Sigmoid colon (tissue), 6 donors: ENCODE measurements at regions not wholly inside any gene's neighbourhood (a gene's known extent, or its start where the extent isn't known, plus 50 kb on each side); places are given as distances from the start of the nearest gene placed in this dataset.

ENCODE experiments used
- DNase-seq: peaks from one replicate; pipeline ENCODE4 v3.0.0-alpha.2; 2019
- H3K27ac ChIP-seq, 4 donors: fragments of 200-600 bp; sonication (generic); one replicate each; pipeline ENCODE4 v1.5.1; 2016 to 2019; ENCODE audit warnings: mild to moderate bottlenecking in 1 of 4
- H3K27me3 ChIP-seq, 3 donors: fragments of 200-600 bp; sonication (generic); one replicate each; pipeline ENCODE4 v1.5.1; 2019; ENCODE audit warnings: mild to moderate bottlenecking in 1 of 3
- H3K36me3 ChIP-seq, 4 donors: fragments of 200-600 bp; sonication (generic); one replicate each; pipeline ENCODE4 v1.5.1; 2016 to 2019
- H3K4me1 ChIP-seq, 4 donors: fragments of 200-600 bp; sonication (generic); one replicate each; pipeline ENCODE4 v1.5.1; 2017 to 2019
- H3K4me3 ChIP-seq, 4 donors: fragments of 200-600 bp; sonication (generic); one replicate each; pipeline ENCODE4 v1.5.1; 2017 to 2019; ENCODE audit warnings: mild to moderate bottlenecking in 2 of 4, moderate library complexity in 1 of 4
- H3K9me3 ChIP-seq, 4 donors: fragments of 200-600 bp in 3 of 4; sonication (generic) in 3 of 4; one replicate each; pipeline versions ENCODE4 v1.5.1 to v1.6.1; 2013 to 2019
- EP300 ChIP-seq, 4 donors: sonication (generic); formaldehyde crosslinking; IDR thresholded peaks; one replicate each; pipeline ENCODE4 v1.6.1; 2017; ENCODE audit warnings: antibody characterized with exemption in 4 of 4
- POLR2A ChIP-seq, 2 donors: fragments of 450-650 bp; IDR thresholded peaks; one replicate each; pipeline ENCODE4 v1.6.1; 2016; ENCODE audit warnings: antibody characterized with exemption in 2 of 2, mild to moderate bottlenecking in 2 of 2, moderate library complexity in 2 of 2
- POLR2AphosphoS5 ChIP-seq, 4 donors: sonication (generic); formaldehyde crosslinking; IDR thresholded peaks; one replicate each; pipeline ENCODE4 v1.6.1; 2017; ENCODE audit warnings: antibody characterized with exemption in 4 of 4
- WGBS, 2 donors: extraction: QIAGEN DNeasy Blood & Tissue Kit; methylation state at CpG; one replicate each; pipeline ENCODE4 v1.1.7; 2013; 5-methylcytosine and 5-hydroxymethylcytosine counted together
- intact Hi-C: fragments of 100-400 bp; cut with DNase I; formaldehyde crosslinking; loops from one replicate; pipeline ENCODE4 v1.15.1; 2023
- TF ChIP-seq, protein P1 (sequence below), 4 experiments: fragments of 450-650 bp in 3 of 4; fragments of 200-600 bp in 1 of 4; IDR thresholded peaks; one replicate each; pipeline ENCODE4 v1.5.1; 2016 to 2019; ENCODE audit warnings: antibody characterized with exemption in 4 of 4, mild to moderate bottlenecking in 3 of 4, moderate library complexity in 2 of 4
- donor health status: healthy with polysubstance abuse.
- donor health status: healthy.

- Histone ChIP-seq H3K9me3 (no peaks in the 10 kb centered on the region), H3K4me1 (peaks cover 0 to 13% (median 4%) of the 10 kb centered on the region in 4 donors), H3K36me3 (no peaks in the 10 kb centered on the region), H3K27me3 (no peaks in the 10 kb centered on the region), H3K4me3 (no peak overlapping the region), H3K27ac (peak overlapping the region; percentile 44 to 71 (median 47))
- peak in 2 of 4 donors; percentile 19 to 43 for TF ChIP-seq POLR2AphosphoS5 (IDR thresholded peaks at IDR 0.05)
- TF ChIP-seq POLR2A (IDR thresholded peaks at IDR 0.05) = no peak
- WGBS, 2 donors = 19 to 21% methylated on average over 14 of the region's 14 CpGs
- intact Hi-C loops = no loop called here
- peak; percentile 89 for DNase-seq
These were observed 78.9 kb upstream of the RPS23 start for GRCh38 chr5:82356808-82357671.

GRCh38 chr5:82356021-82356420, 77.9 kb upstream of the RPS23 start:
- TF ChIP-seq POLR2AphosphoS5 (IDR thresholded peaks at IDR 0.05) = no peak
- H3K4me3 ChIP-seq = no peak overlapping the region
- H3K27me3 ChIP-seq = no peaks in the 10 kb centered on the region
- H3K27ac ChIP-seq = peak overlapping the region in 1 of 4 donors; percentile 23
- intact Hi-C loops = no loop called here
- 88 to 89% methylated on average over 4 of the region's 4 CpGs for WGBS, 2 donors
- DNase-seq = no peak
- H3K36me3 ChIP-seq = no peaks in the 10 kb centered on the region
- no peaks in the 10 kb centered on the region for H3K9me3 ChIP-seq
- H3K4me1 ChIP-seq = peaks cover 0 to 13% (median 4%) of the 10 kb centered on the region in 4 donors

DNA sequence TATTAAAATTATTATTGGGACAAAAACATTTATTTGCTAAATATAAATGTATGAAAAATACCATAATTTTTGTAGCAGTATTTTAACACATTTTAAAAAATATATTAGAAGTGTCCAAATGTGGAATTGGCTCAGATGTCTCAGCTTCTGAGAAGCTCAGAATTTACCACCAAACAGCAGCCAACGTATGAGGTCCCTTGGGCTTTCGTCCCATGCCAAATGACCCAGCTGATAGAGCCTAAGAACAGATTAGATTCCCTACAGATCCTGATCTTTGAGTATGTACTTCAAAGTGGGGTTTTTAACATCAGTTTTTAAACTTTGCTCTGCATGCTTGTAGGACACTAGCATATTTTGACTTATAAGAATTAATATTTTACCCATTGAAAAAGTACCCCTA, 77.3 kb upstream of the RPS23 start:
- H3K9me3 ChIP-seq = no peaks in the 10 kb centered on the region
- 88 to 93% methylated on average over 2 of the region's 2 CpGs for WGBS, 2 donors
- no peak for DNase-seq
- H3K4me1 ChIP-seq = peaks cover 0 to 13% (median 4%) of the 10 kb centered on the region in 4 donors
- H3K36me3 ChIP-seq = no peaks in the 10 kb centered on the region
- no peak for TF ChIP-seq EP300 (IDR thresholded peaks at IDR 0.05)
- TF ChIP-seq, protein P1, sequence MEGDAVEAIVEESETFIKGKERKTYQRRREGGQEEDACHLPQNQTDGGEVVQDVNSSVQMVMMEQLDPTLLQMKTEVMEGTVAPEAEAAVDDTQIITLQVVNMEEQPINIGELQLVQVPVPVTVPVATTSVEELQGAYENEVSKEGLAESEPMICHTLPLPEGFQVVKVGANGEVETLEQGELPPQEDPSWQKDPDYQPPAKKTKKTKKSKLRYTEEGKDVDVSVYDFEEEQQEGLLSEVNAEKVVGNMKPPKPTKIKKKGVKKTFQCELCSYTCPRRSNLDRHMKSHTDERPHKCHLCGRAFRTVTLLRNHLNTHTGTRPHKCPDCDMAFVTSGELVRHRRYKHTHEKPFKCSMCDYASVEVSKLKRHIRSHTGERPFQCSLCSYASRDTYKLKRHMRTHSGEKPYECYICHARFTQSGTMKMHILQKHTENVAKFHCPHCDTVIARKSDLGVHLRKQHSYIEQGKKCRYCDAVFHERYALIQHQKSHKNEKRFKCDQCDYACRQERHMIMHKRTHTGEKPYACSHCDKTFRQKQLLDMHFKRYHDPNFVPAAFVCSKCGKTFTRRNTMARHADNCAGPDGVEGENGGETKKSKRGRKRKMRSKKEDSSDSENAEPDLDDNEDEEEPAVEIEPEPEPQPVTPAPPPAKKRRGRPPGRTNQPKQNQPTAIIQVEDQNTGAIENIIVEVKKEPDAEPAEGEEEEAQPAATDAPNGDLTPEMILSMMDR (IDR thresholded peaks at IDR 0.05) = no peak
- TF ChIP-seq POLR2A (IDR thresholded peaks at IDR 0.05) = no peak
- no peak for TF ChIP-seq POLR2AphosphoS5 (IDR thresholded peaks at IDR 0.05)
- H3K27ac ChIP-seq = peak overlapping the region in 1 of 4 donors; percentile 23
- intact Hi-C loops = no loop called here
- H3K27me3 ChIP-seq = no peaks in the 10 kb centered on the region
- H3K4me3 ChIP-seq = no peak overlapping the region

- Histone ChIP-seq H3K4me3 (no peak overlapping the region), H3K27me3 (no peaks in the 10 kb centered on the region), H3K9me3 (no peaks in the 10 kb centered on the region), H3K36me3 (no peaks in the 10 kb centered on the region), H3K4me1 (peaks cover 0 to 13% (median 4%) of the 10 kb centered on the region in 4 donors), H3K27ac (no peak overlapping the region)
- TF ChIP-seq POLR2A (IDR thresholded peaks at IDR 0.05) (no peak), POLR2AphosphoS5 (IDR thresholded peaks at IDR 0.05) (no peak), EP300 (IDR thresholded peaks at IDR 0.05) (no peak)
- TF ChIP-seq, protein P1 (IDR thresholded peaks at IDR 0.05) = no peak
- WGBS, 2 donors = 90 to 91% methylated on average over 3 of the region's 3 CpGs
- intact Hi-C loops = no loop called here
- DNase-seq = no peak
These were observed 76.9 kb upstream of the RPS23 start for GRCh38 chr5:82355053-82355452.

DNA sequence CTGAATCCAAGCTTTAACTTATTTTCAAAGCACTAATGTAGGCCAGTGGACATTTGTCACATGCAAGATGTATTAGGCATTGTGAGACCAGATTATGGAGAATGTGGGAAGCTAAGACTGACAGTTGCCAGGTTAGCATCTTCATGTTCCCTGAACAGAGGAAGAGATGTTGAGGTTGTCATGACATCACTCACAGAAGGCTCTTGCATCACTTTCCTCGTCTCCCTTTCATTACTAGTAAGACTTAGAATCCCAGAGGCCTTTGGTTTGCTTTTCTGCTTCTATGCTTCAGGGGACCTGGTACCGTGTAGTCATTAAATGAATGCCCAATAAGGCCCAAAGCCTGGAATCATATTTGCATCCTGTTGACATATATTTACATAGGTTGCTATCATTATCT, 76.4 kb upstream of the RPS23 start:
- no peak overlapping the region for H3K27ac ChIP-seq

More for the DNA sequence above, 76.4 kb upstream of the RPS23 start:
- DNase-seq = no peak
- intact Hi-C loops = loop anchor here (5.0 kb wide), 1 partner anchor 1118 kb away; the partner anchor contains the start of gene VCAN
- Histone ChIP-seq H3K27me3 (no peaks in the 10 kb centered on the region), H3K36me3 (no peaks in the 10 kb centered on the region), H3K4me3 (no peak overlapping the region), H3K4me1 (peaks cover 0 to 13% (median 4%) of the 10 kb centered on the region in 4 donors), H3K9me3 (no peaks in the 10 kb centered on the region)
- TF ChIP-seq, protein P1 (IDR thresholded peaks at IDR 0.05) = no peak
- TF ChIP-seq POLR2A (IDR thresholded peaks at IDR 0.05) (no peak), POLR2AphosphoS5 (IDR thresholded peaks at IDR 0.05) (no peak), EP300 (IDR thresholded peaks at IDR 0.05) (no peak)
- 92 to 95% methylated on average over 2 of the region's 2 CpGs for WGBS, 2 donors
